ENCODE measurements at regions not wholly inside any gene's neighbourhood (a gene's known extent, or its start where the extent isn't known, plus 50 kb on each side); places are given as distances from the start of the nearest gene placed in this dataset.

DNA sequence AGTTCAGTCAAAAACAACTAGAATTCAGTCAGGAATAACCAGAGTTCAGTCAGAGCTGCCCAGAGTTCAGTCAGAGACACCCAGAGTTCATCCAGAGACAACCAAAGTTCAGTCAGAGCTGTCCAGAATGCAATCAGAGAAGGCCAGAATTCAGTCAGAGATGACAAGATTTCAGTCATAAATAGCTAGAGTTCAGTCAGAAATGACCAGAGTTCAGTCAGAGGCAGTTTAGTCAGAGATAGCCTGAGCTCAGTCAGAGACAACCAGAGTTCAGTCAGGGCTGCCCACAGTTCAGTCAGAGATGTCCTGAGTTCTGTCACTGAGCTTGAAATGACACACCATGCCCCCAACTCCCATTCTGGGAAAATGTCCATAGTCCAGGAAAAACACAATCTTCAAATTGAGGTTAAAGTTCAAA lies 1102.8 kb downstream of the BCL11B start:
- TF ChIP-seq MAX (IDR thresholded peaks at IDR 0.05; ENCODE audit: low read depth, low read length) (no peak), MYC (IDR thresholded peaks at IDR 0.05; ENCODE audit: low read depth, low read length) (no peak)

Data from NB4 (cell line).